WTC11 (cell line): ENCODE measurements at regions not wholly inside any gene's neighbourhood (a gene's known extent, or its start where the extent isn't known, plus 50 kb on each side); places are given as distances from the start of the nearest gene placed in this dataset.

Source experiments
- ATF1 ChIP-seq: sonication (generic); formaldehyde crosslinking; IDR thresholded peaks from 2 replicates; pipeline ENCODE4 v1.8.1; 2023; ENCODE audit warnings: mild to moderate bottlenecking, moderate library complexity, missing genetic modification reagents
- CREB1 ChIP-seq: sonication (generic); formaldehyde crosslinking; IDR thresholded peaks from 2 replicates; pipeline ENCODE4 v1.8.0; 2023; ENCODE audit warnings: mild to moderate bottlenecking, missing genetic modification reagents
- CTCF ChIP-seq: fragments of 200-600 bp; IDR thresholded peaks from 2 replicates; pipeline ENCODE4 v1.8.0; 2022; ENCODE audit warnings: antibody characterized with exemption
- ESRRA ChIP-seq: sonication (generic); formaldehyde crosslinking; IDR thresholded peaks from 2 replicates; pipeline ENCODE4 v1.8.1; 2022; ENCODE audit warnings: mild to moderate bottlenecking, missing genetic modification reagents, borderline replicate concordance
- MAX ChIP-seq: sonication (generic); formaldehyde crosslinking; IDR thresholded peaks from 2 replicates; pipeline ENCODE4 v1.8.0; 2022; ENCODE audit warnings: mild to moderate bottlenecking, missing genetic modification reagents
- PREB ChIP-seq: sonication (generic); formaldehyde crosslinking; IDR thresholded peaks from 2 replicates; pipeline ENCODE4 v1.8.1; 2022; ENCODE audit warnings: mild to moderate bottlenecking, missing genetic modification reagents, moderate library complexity, borderline replicate concordance
- ZNF423 ChIP-seq: fragments of 250-450 bp; sonication (Bioruptor Pico); IDR thresholded peaks from 2 replicates; pipeline ENCODE4 v2.1.2; 2022; ENCODE audit warnings: mild to moderate bottlenecking, moderate library complexity
- TF ChIP-seq, protein P1 (sequence below): sonication (generic); formaldehyde crosslinking; IDR thresholded peaks from 2 replicates; pipeline ENCODE4 v1.8.1; 2023; ENCODE audit warnings: mild to moderate bottlenecking, moderate library complexity, missing genetic modification reagents

DNA sequence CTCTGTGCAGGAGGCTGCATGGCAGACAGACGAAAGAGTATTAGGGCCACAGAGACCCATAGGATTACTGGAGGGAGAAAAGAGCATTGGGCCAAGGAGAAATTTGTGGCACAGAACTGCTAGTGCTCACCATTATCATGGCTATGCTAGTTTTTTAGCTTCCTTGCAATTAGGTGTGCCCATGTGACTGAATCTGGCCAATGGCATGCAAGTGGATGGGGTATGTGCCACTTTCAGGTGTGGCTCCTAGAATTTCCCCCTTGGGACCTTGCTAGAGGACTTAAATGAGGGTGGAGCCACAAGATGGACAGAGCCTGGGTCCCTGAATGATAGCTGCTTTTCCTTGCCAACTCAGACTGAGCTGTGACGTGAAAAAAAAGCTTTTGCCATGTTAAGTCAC, 73.9 kb upstream of the TENM4 start:
- no peak for TF ChIP-seq PREB
- no peak for TF ChIP-seq ESRRA (CRISPR knock-in tag)
- no peak for TF ChIP-seq ZNF423 (CRISPR knock-in tag)
- TF ChIP-seq CTCF: no peak
- TF ChIP-seq ATF1 (CRISPR knock-in tag): no peak
- TF ChIP-seq CREB1: no peak
- no peak for TF ChIP-seq MAX (CRISPR knock-in tag)
- TF ChIP-seq, protein P1, sequence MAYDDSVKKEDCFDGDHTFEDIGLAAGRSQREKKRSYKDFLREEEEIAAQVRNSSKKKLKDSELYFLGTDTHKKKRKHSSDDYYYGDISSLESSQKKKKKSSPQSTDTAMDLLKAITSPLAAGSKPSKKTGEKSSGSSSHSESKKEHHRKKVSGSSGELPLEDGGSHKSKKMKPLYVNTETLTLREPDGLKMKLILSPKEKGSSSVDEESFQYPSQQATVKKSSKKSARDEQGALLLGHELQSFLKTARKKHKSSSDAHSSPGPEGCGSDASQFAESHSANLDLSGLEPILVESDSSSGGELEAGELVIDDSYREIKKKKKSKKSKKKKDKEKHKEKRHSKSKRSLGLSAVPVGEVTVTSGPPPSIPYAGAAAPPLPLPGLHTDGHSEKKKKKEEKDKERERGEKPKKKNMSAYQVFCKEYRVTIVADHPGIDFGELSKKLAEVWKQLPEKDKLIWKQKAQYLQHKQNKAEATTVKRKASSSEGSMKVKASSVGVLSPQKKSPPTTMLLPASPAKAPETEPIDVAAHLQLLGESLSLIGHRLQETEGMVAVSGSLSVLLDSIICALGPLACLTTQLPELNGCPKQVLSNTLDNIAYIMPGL (CRISPR knock-in tag): no peak
